ENCODE measurements at regions not wholly inside any gene's neighbourhood (a gene's known extent, or its start where the extent isn't known, plus 50 kb on each side); places are given as distances from the start of the nearest gene placed in this dataset.

DNA sequence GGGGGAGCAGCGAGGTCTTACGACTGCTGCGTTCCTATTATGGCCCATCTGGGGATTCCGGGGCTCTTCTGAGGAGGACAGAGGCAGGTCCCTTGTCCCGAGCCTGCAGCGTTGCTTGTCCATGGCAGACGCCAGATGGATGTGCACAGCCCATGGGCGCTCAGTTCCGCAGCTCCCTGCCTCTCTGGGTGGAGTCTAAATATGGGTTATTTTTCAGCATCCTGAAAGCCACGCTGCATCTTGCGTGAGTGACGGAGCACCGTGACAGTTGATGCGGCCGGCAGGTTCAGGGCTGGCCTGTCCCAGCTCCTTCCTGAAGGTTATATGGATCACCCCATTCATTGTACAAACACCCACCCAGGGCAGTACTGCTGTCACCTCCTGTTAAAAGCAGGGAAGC, 1169.4 kb downstream of the BRD1 start:
- Histone ChIP-seq H3K4me3 (replicated peaks in 1 of 2; ENCODE audit: low read depth in 1 of 2, low read length in 2 of 2) (no peak overlapping the region), H3K27ac (ENCODE audit: low read depth, low read length) (no peak overlapping the region), H3K79me2 (ENCODE audit: insufficient read depth, low read length) (no peaks in the 10 kb centered on the region), H3K27me3 (ENCODE audit: insufficient read depth, low read length) (no peaks in the 10 kb centered on the region; the same call in 1 of the 2 replicates), H2AFZ (ENCODE audit: low read depth, low read length, poor library complexity, severe bottlenecking) (no peak overlapping the region), H3K4me1 (ENCODE audit: control insufficient read depth in 1 of 2, insufficient read depth in 2 of 2, low read length in 2 of 2) (no peaks in the 10 kb centered on the region), H3K36me3 (ENCODE audit: control insufficient read depth in 1 of 2, insufficient read depth in 2 of 2, low read length in 2 of 2) (no peaks in the 10 kb centered on the region; a peak in 1 of 4 replicates), H3K4me2 (ENCODE audit: low read length) (no peak overlapping the region), H3K9me3 (ENCODE audit: control insufficient read depth in 1 of 2, insufficient read depth in 1 of 2, low read depth in 1 of 2, low read length in 2 of 2) (no peaks in the 10 kb centered on the region; a peak in 1 of 4 replicates), H3K9ac (ENCODE audit: low read length) (no peak overlapping the region), H4K20me1 (ENCODE audit: insufficient read depth) (no peaks in the 10 kb centered on the region), H3K9me2 (ENCODE audit: insufficient read depth) (no peaks in the 10 kb centered on the region)
- ChIA-PET CTCF (no interaction called here), RAD21 (ENCODE audit: low non-redundant PET in 1 of 2, low total read pairs in 2 of 2, uncharacterized antibody in 2 of 2, unreplicated experiment in 2 of 2) (no interaction called here), POLR2A (no interaction called here)
- intact Hi-C loops (cut with micrococcal nuclease) = no loop called here
- no peak for DNase-seq (ENCODE audit: low read depth, low spot score)
- TF ChIP-seq, protein P1, sequence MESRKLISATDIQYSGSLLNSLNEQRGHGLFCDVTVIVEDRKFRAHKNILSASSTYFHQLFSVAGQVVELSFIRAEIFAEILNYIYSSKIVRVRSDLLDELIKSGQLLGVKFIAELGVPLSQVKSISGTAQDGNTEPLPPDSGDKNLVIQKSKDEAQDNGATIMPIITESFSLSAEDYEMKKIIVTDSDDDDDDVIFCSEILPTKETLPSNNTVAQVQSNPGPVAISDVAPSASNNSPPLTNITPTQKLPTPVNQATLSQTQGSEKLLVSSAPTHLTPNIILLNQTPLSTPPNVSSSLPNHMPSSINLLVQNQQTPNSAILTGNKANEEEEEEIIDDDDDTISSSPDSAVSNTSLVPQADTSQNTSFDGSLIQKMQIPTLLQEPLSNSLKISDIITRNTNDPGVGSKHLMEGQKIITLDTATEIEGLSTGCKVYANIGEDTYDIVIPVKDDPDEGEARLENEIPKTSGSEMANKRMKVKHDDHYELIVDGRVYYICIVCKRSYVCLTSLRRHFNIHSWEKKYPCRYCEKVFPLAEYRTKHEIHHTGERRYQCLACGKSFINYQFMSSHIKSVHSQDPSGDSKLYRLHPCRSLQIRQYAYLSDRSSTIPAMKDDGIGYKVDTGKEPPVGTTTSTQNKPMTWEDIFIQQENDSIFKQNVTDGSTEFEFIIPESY (IDR thresholded peaks at IDR 0.05; ENCODE audit: extremely low read depth, insufficient replicate concordance, low read length) = no peak
- TF ChIP-seq EGR1 (IDR thresholded peaks at IDR 0.05; ENCODE audit: low read depth) (no peak), POLR2A (IDR thresholded peaks at IDR 0.05; ENCODE audit: borderline replicate concordance, extremely low read depth, insufficient read depth, insufficient read length) (no peak), JUND (IDR thresholded peaks at IDR 0.05) (no peak), SRF (IDR thresholded peaks at IDR 0.05; ENCODE audit: low read depth) (no peak), POLR2AphosphoS5 (IDR thresholded peaks at IDR 0.05; ENCODE audit: low read depth, low read length) (no peak), SIN3A (IDR thresholded peaks at IDR 0.05; ENCODE audit: low read depth) (no peak), ELF1 (IDR thresholded peaks at IDR 0.05; ENCODE audit: borderline replicate concordance, low read depth) (no peak), EZH2phosphoT487 (IDR thresholded peaks at IDR 0.05; ENCODE audit: borderline replicate concordance) (no peak), CBX3 (IDR thresholded peaks at IDR 0.05; ENCODE audit: low read depth) (no peak), FOSL1 (IDR thresholded peaks at IDR 0.05; ENCODE audit: low read depth) (no peak), TCF7L2 (IDR thresholded peaks at IDR 0.05; ENCODE audit: borderline replicate concordance, extremely low read depth, insufficient read depth, insufficient read length) (no peak), RAD21 (IDR thresholded peaks at IDR 0.05; ENCODE audit: low read depth) (no peak), SP1 (IDR thresholded peaks at IDR 0.05; ENCODE audit: low read depth) (no peak), EZH2 (IDR thresholded peaks at IDR 0.05) (no peak)
- TF ChIP-seq, protein P2, sequence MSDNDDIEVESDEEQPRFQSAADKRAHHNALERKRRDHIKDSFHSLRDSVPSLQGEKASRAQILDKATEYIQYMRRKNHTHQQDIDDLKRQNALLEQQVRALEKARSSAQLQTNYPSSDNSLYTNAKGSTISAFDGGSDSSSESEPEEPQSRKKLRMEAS (IDR thresholded peaks at IDR 0.05) = no peak
- TF ChIP-seq, protein P3, sequence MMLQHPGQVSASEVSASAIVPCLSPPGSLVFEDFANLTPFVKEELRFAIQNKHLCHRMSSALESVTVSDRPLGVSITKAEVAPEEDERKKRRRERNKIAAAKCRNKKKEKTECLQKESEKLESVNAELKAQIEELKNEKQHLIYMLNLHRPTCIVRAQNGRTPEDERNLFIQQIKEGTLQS (IDR thresholded peaks at IDR 0.05) = no peak
- TF ChIP-seq, protein P4, sequence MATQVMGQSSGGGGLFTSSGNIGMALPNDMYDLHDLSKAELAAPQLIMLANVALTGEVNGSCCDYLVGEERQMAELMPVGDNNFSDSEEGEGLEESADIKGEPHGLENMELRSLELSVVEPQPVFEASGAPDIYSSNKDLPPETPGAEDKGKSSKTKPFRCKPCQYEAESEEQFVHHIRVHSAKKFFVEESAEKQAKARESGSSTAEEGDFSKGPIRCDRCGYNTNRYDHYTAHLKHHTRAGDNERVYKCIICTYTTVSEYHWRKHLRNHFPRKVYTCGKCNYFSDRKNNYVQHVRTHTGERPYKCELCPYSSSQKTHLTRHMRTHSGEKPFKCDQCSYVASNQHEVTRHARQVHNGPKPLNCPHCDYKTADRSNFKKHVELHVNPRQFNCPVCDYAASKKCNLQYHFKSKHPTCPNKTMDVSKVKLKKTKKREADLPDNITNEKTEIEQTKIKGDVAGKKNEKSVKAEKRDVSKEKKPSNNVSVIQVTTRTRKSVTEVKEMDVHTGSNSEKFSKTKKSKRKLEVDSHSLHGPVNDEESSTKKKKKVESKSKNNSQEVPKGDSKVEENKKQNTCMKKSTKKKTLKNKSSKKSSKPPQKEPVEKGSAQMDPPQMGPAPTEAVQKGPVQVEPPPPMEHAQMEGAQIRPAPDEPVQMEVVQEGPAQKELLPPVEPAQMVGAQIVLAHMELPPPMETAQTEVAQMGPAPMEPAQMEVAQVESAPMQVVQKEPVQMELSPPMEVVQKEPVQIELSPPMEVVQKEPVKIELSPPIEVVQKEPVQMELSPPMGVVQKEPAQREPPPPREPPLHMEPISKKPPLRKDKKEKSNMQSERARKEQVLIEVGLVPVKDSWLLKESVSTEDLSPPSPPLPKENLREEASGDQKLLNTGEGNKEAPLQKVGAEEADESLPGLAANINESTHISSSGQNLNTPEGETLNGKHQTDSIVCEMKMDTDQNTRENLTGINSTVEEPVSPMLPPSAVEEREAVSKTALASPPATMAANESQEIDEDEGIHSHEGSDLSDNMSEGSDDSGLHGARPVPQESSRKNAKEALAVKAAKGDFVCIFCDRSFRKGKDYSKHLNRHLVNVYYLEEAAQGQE (IDR thresholded peaks at IDR 0.05; ENCODE audit: low read depth) = no peak
- TF ChIP-seq, protein P5, sequence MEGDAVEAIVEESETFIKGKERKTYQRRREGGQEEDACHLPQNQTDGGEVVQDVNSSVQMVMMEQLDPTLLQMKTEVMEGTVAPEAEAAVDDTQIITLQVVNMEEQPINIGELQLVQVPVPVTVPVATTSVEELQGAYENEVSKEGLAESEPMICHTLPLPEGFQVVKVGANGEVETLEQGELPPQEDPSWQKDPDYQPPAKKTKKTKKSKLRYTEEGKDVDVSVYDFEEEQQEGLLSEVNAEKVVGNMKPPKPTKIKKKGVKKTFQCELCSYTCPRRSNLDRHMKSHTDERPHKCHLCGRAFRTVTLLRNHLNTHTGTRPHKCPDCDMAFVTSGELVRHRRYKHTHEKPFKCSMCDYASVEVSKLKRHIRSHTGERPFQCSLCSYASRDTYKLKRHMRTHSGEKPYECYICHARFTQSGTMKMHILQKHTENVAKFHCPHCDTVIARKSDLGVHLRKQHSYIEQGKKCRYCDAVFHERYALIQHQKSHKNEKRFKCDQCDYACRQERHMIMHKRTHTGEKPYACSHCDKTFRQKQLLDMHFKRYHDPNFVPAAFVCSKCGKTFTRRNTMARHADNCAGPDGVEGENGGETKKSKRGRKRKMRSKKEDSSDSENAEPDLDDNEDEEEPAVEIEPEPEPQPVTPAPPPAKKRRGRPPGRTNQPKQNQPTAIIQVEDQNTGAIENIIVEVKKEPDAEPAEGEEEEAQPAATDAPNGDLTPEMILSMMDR (IDR thresholded peaks at IDR 0.05 in 2 of 3, conservative IDR thresholded peaks at IDR 0.05 in 1 of 3; ENCODE audit: borderline replicate concordance in 1 of 3, insufficient read depth in 1 of 3, low read depth in 2 of 3, low read length in 2 of 3) = no peak
- no peak for ATAC-seq
- BruUV-seq (replicated peaks) = no TSS peak
